Activated CD8-positive, alpha-beta memory T cell treated with anti-CD3 and anti-CD28 coated beads for 24 hours (primary cell): ENCODE measurements at regions not wholly inside any gene's neighbourhood (a gene's known extent, or its start where the extent isn't known, plus 50 kb on each side); places are given as distances from the start of the nearest gene placed in this dataset.
"Not testable (repeated sequence)": the region's sequence is repeated elsewhere in the genome, so short reads cannot be mapped to it uniquely, and the experiment has no call there.

Source experiments
- DNase-seq: peaks from one replicate; pipeline ENCODE4 v3.0.0-alpha.2; 2020

- DNase-seq: not testable (repeated sequence)
Measured at GRCh38 chr17:33723736-33724135, 430.6 kb upstream of the ASIC2 start.

DNA sequence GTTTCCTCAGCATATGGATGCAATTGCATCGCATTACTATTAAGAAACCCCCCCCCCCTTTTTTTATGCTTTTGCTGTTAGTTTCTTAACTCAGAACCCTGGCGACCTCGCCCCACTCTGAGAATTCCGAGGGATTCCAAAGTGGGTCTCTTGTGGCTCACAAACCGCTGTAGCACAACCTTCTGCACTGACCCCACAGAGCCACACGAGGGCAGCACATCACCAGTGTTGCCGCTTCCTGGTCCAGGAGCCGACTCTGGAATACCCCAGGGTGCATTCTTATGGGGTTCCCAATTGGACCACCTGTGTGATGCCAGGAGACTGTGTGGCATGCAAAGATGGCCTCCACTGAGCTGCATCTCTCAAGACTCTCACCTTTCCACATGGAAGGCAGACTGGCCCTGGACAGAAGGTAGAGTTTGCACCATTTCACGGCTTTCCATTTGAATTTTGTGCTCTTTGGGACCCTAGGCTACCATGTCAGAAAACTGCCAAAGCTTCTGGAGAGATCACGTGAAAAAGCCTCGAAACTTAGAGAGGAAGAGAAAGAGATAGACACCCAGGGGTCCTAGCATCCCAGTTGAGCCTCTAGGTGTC is 432.7 kb upstream of the ASIC2 start:
- DNase-seq: no peak

- no peak for DNase-seq
Measured at GRCh38 chr17:33730131-33730530, 437.0 kb upstream of the ASIC2 start.

- DNase-seq: no peak
Measured at GRCh38 chr17:33732116-33732515, 439.0 kb upstream of the ASIC2 start.

GRCh38 chr17:33739714-33740113 is 446.6 kb upstream of the ASIC2 start:
- no peak for DNase-seq

GRCh38 chr17:33745047-33745760 is 452.1 kb upstream of the ASIC2 start:
- no peak for DNase-seq

GRCh38 chr17:33749171-33749570 is 456.1 kb upstream of the ASIC2 start:
- no peak for DNase-seq

DNA sequence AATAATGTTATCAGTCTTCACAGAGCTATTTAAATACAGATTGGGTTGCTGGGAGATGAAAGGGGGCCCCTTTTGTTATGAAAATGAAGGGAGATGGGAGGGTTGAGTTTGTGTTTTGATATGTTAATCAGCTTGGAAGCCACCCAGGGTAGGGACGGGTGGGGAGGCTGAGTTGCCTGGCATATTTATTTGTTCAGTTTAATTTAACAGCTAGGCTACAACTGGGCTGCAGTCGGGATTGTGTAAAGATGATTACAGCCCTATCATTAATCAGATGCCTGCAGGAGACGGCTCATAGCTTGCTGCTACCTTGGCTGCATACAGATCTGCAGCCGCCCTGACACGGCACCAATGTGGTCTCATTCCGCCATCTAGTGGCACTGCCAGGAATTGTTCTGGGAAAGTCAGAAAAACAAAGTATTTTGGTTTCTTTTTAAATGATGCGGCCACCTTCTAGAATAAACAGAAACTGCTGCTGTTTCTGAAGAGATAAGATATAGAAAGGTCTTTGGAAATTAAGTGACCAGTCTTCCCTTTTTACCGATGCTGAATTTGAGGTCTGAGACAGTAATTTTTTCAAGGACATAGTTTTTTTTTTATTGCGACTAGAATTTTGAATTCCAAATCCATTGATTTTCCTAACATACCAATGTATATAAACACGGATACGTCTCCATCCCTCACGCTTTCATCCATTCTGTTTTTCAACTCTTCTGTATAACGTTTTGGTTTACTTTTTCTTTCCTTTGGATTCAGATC is 458.0 kb upstream of the ASIC2 start:
- peak; percentile 86 for DNase-seq

GRCh38 chr17:33751702-33752065 is 458.6 kb upstream of the ASIC2 start:
- no peak for DNase-seq

DNA sequence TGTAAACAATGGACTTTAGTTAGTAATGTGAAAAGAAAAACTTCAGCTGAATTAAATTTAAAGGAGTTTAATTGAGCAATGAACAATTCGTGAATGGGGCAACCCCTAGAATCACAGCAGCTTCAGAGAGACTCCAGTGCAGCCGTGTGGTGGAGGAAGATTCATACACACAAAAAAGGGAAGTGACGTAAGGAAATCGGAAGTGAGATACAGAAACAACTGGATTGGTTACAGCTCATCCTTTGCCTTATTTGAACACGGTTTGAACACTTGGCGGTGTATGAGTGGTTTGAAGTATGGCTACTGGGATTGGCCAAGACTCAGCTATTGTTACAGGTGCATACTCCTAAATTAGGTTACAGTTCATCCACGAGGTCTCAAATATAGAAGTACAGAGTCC is 460.4 kb upstream of the ASIC2 start:
- DNase-seq: no peak

DNA sequence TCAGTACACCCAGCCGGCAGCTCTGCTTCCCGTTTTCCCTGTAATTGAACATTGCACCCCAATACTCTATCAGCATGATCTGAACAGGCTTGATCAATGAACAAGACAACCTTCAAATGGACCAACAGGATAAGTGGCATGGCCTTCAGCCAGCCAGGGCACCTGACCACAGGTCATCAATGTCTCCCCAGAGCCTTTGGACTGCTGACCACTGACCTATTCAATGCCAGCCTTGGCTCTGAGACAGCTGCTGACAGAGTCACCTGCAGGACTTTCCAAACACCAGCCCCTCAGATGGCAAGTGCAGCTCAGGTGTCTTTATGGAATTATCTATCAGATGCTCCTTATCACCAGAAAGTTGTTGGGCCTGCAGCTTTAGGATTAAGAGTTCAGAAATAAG is 462.9 kb upstream of the ASIC2 start:
- DNase-seq: no peak

DNA sequence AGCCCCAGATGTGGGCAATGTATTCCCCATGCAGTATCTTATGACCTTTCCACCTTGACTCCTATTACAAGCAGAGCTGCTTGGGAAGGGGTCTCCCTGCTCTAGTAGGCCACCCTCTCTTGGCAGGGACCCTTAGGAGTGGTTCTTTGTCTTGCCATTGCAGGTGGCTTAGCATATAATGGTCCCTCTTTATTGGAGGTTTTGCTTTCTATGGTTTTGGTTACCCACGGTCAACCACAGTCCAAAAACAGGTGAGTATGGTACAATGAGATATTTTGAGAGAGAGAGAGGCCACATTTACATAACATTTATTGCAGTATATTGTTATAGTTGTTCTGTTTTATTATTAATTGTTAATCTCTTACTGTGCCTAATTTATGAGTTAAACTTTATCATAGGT is 472.8 kb upstream of the ASIC2 start:
- no peak for DNase-seq

DNA sequence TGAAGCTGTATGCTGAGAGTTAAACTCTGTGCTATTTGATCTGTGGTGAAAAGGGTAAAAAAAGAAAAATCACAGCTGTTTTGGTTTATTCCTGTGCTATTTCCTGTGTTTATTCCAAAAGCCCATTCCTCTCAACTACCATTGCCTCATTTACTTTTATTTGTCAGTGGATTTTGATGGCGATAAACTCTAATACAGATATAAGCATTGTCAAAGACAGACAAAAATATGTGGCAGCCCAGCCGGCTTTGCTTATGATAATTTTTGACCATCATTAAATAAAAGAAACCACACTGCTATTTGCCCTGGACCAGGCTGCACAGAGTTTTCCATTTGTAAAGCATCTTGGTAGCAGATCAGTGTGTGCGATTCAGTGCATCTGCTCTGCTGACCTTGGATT is 473.6 kb upstream of the ASIC2 start:
- DNase-seq: no peak

DNA sequence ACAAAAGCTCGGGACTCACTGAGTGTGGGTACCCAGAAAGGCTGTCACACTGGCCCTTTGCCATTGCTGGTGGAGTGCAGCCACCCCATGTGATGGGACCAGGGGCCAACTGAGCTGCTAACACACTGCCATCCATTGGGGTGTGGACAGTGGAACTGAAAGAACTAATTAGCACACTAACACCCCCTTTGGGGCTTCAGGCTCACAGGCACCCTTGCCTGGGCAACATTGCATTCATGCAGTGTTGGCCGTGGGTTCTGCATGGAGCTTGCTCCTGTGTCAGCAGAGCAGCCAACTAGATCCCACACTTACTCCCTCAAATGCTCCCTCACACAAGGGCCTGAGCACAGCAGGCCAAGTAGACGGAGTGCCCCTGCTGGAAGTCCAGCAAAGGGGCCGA is 476.0 kb upstream of the ASIC2 start:
- DNase-seq: no peak

- no peak for DNase-seq
Measured at GRCh38 chr17:33776304-33776703, 478.8 kb upstream of the CCL2 start.

DNA sequence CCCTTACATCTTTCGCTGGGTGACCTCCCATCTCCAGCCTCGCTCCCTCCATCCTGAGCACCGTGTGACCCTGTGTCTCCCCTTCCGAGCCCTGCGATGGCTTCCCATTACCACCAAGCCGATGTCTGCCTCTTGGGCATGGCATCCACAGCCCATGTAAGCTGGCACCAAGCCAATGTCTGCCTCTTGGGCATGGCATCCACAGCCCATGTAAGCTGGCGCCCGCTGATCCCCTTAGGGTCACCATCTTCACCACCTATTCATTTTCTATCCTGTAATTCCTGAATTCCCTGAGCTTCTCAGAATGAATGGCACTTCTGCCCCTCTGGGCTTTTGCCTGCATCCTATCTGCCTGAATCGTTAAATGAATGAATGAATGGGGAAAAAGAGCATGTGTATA is 478.2 kb upstream of the CCL2 start:
- DNase-seq: no peak

GRCh38 chr17:33777674-33778073 is 477.4 kb upstream of the CCL2 start:
- no peak for DNase-seq

DNA sequence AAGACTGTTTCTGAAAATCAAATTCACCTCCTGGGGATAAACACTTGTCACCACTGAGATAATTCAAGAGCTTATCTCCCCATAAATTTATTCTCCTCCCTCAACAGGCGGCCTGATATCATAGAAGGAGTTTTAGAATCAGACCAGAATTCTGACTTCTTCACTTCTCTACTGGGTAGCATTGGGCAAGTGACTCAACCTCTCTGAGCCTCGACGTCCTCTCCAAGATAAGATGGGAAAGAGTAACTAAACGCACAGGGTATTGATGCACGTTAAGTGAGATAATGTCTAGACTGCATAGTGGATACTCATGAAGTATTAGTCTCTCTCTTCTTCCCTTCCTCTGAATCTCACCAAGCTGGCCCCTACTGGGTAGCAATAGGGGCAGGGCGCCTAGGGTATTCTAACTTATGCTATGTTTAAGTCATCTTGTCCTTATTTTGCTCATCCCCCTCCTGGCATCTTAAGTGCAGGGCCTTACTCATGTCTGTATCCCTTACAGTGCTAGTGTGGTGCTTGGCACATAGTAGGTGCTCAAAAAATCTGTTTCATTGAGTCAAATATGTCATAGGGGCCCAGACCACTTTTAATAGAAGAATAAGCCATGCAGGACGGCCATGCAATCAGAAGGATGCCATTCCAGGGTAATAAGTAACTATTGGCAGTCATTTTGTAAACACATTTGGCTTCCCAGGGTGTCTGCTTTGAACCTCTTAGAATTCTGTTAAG is 476.4 kb upstream of the CCL2 start:
- DNase-seq: no peak

- no peak for DNase-seq
Measured at GRCh38 chr17:33779234-33779591, 475.9 kb upstream of the CCL2 start.

DNA sequence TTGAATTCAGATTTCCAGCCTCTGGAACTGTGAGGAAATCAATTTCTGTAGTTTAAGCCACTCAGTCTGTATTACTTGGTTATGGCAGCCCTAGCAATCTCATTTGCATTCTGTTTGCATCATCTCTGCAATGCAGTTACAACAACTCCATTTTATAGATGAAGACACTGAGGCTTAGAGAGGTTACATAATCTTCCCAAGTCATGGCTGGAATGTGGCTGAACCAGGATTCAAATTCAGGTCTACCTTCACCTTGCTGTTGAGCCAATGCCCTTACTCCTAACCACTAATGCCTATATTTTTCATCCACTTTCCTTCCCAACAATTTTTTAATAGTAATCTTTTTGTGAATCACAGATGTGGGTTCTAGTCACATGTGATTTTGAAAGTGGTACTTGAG is 469.8 kb upstream of the CCL2 start:
- no peak for DNase-seq

- no peak for DNase-seq
Measured at GRCh38 chr17:33786478-33786877, 468.6 kb upstream of the CCL2 start.

- DNase-seq: no peak
Measured at GRCh38 chr17:33789658-33790057, 465.4 kb upstream of the CCL2 start.

- no peak for DNase-seq
Measured at GRCh38 chr17:33797181-33797580, 457.9 kb upstream of the CCL2 start.

DNA sequence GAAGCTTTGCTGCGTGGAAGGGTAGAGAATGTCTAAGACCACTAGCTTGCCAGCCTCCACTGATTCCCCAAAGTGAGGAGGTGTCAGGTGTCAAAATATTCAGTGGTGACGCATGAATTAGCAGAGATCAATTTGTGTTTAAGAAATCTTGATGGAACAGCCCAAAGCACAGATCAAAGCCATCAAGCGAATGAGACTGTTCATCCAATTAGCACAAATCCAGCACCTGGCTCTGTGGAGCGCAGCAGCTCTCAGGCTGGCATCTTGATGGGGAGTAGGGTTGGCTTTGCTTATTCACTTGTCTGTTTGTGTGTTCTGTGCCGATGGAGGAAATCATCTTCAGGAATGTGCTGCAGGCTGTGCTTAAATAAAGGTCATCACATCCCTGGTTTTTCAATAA is 456.8 kb upstream of the CCL2 start:
- DNase-seq: no peak
